ENCODE measurements at regions not wholly inside any gene's neighbourhood (a gene's known extent, or its start where the extent isn't known, plus 50 kb on each side); places are given as distances from the start of the nearest gene placed in this dataset.

DNA sequence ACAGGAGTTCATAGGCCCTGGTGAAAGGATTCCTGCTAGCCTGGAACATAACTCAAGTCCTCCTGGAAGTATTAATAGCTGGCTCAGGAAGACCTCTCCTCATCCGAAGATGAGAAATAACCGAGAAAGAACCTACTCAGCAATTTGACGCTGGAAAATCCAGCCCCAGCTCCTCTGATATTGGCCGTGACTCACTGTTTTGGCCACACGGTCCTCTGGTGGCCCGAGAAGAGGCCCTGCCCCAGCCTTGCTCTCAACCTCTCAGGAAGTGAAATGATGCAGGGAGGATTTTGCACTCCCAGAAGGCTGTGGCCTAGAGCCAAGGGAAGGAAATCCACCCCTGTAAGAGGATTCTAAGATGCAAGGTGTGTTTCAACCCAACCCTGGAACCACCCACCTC, 121.6 kb downstream of the MTPAP start:
- TF ChIP-seq CTCF (IDR thresholded peaks at IDR 0.05; ENCODE audit: insufficient read depth, low read length, severe bottlenecking), result no peak
- DNase-seq (ENCODE audit: low read depth) (no peak), FAIRE-seq (no peak)
- no peaks in the 10 kb centered on the region for H3K36me3 ChIP-seq (ENCODE audit: control insufficient read depth, insufficient read depth, low read length)
- H3K27me3 ChIP-seq (ENCODE audit: control insufficient read depth, insufficient read depth, low read length), result no peaks in the 10 kb centered on the region
- no peak overlapping the region for H3K4me3 ChIP-seq (ENCODE audit: low read depth, low read length)

GRCh38 chr10:30219971-30220751, 128.9 kb downstream of the MTPAP start:
- H3K27me3 ChIP-seq (ENCODE audit: control insufficient read depth, insufficient read depth, low read length), result no peaks in the 10 kb centered on the region
- DNase-seq (ENCODE audit: low read depth), result peak; percentile 88
- no peak for TF ChIP-seq CTCF (IDR thresholded peaks at IDR 0.05; ENCODE audit: insufficient read depth, low read length, severe bottlenecking)
- no peaks in the 10 kb centered on the region for H3K36me3 ChIP-seq (ENCODE audit: control insufficient read depth, insufficient read depth, low read length)
- no peak overlapping the region for H3K4me3 ChIP-seq (ENCODE audit: low read depth, low read length)
- FAIRE-seq, result peak; percentile 77

GRCh38 chr10:30216821-30217220, 132.3 kb downstream of the MTPAP start:
- H3K4me3 ChIP-seq (ENCODE audit: low read depth, low read length), result no peak overlapping the region
- H3K27me3 ChIP-seq (ENCODE audit: control insufficient read depth, insufficient read depth, low read length), result no peaks in the 10 kb centered on the region
- no peaks in the 10 kb centered on the region for H3K36me3 ChIP-seq (ENCODE audit: control insufficient read depth, insufficient read depth, low read length)
- DNase-seq (ENCODE audit: low read depth) (peak; percentile 88), FAIRE-seq (peak; percentile 36)
- TF ChIP-seq CTCF (IDR thresholded peaks at IDR 0.05; ENCODE audit: insufficient read depth, low read length, severe bottlenecking), result no peak

GRCh38 chr10:30215623-30216022, 133.5 kb downstream of the MTPAP start:
- no peak for TF ChIP-seq CTCF (IDR thresholded peaks at IDR 0.05; ENCODE audit: insufficient read depth, low read length, severe bottlenecking)
- Histone ChIP-seq H3K4me3 (ENCODE audit: low read depth, low read length) (no peak overlapping the region), H3K36me3 (ENCODE audit: control insufficient read depth, insufficient read depth, low read length) (no peaks in the 10 kb centered on the region), H3K27me3 (ENCODE audit: control insufficient read depth, insufficient read depth, low read length) (no peaks in the 10 kb centered on the region)
- FAIRE-seq (no peak), DNase-seq (ENCODE audit: low read depth) (peak; percentile 8)

- TF ChIP-seq CTCF (IDR thresholded peaks at IDR 0.05; ENCODE audit: insufficient read depth, low read length, severe bottlenecking), result no peak
- DNase-seq (ENCODE audit: low read depth) (no peak), FAIRE-seq (no peak)
- H3K36me3 ChIP-seq (ENCODE audit: control insufficient read depth, insufficient read depth, low read length), result no peaks in the 10 kb centered on the region
- H3K27me3 ChIP-seq (ENCODE audit: control insufficient read depth, insufficient read depth, low read length), result no peaks in the 10 kb centered on the region
- no peak overlapping the region for H3K4me3 ChIP-seq (ENCODE audit: low read depth, low read length)
Measured at GRCh38 chr10:30215141-30215540, 133.9 kb downstream of the MTPAP start.

GRCh38 chr10:30210296-30210695, 138.8 kb downstream of the MTPAP start:
- no peak for FAIRE-seq
- no peaks in the 10 kb centered on the region for H3K27me3 ChIP-seq (ENCODE audit: control insufficient read depth, insufficient read depth, low read length)
- H3K36me3 ChIP-seq (ENCODE audit: control insufficient read depth, insufficient read depth, low read length), result no peaks in the 10 kb centered on the region
- no peak for TF ChIP-seq CTCF (IDR thresholded peaks at IDR 0.05; ENCODE audit: insufficient read depth, low read length, severe bottlenecking)
- H3K4me3 ChIP-seq (ENCODE audit: low read depth, low read length), result no peak overlapping the region
- DNase-seq (ENCODE audit: low read depth), result no peak

Data from bronchial epithelial cell (primary cell).